GM21576 (cell line): ENCODE measurements at regions not wholly inside any gene's neighbourhood (a gene's known extent, or its start where the extent isn't known, plus 50 kb on each side); places are given as distances from the start of the nearest gene placed in this dataset.
A peak's percentile ranks its signal among the peaks of the same experiment; 100 is the strongest.
"Not testable (repeated sequence)": the region's sequence is repeated elsewhere in the genome, so short reads cannot be mapped to it uniquely, and the experiment has no call there.

Experiments
- ATAC-seq: cut with Tn5 transposase; IDR thresholded peaks from one replicate; pipeline ENCODE4 v1.9.1; 2021; ENCODE audit warnings: mild to moderate bottlenecking, moderate library complexity; ENCODE audit not compliant: unreplicated experiment

DNA sequence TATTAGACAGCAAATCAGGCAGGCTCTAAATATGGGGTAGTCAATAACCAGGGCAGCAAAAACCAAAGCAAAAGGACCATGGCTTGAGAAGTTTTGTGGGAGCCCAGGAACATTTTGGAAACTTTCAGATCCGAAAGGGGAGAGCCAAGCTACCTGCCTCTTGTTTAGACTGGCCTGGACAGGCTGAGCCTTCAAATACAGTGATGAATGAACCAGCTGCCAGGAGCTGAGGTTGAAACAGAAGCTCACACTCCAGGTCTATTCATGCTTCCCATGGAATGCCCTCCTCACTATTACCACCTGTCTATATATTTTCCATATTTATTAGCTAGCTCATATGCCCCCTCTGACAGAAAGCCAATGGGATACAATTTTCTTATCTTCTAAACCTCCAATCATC lies 150.8 kb upstream of the SLC44A1 start:
- no peak for ATAC-seq

DNA sequence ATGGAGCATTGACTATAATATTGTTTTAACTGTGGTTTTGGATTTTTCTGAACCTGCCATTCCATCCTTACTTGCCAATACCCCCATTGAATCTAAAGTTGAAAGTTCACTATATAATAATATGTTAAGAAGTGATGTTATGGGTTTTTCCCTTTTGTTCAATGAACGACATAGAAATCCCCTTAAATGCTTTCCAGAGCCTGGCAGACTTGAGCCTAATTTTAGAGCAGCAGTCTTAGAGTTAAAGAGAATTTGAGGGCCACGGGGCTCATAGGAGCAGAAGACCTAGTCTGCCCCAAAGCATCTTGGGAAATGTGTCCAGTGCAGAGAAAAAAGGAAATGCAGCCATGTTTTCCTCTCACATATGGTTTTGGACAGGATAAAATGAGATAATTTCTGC lies 146.1 kb upstream of the SLC44A1 start:
- no peak for ATAC-seq

DNA sequence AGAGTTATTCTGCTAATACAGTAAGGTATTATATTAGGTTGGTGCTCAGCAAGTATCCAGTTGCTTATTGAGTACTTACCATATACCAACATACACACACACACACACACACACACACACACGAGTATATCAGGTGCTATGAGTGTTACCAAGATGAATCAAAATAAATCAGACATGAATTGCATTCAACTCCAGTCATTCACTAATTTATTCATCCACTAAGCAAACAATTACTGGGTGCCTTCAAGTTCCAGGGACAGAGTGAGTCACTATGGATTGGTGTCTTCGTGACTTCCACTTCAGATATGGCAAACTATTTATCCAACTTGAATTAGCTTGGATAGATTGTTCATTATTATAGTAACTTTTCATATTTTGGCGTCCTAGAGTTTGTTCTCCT lies 140.7 kb upstream of the SLC44A1 start:
- no peak for ATAC-seq

DNA sequence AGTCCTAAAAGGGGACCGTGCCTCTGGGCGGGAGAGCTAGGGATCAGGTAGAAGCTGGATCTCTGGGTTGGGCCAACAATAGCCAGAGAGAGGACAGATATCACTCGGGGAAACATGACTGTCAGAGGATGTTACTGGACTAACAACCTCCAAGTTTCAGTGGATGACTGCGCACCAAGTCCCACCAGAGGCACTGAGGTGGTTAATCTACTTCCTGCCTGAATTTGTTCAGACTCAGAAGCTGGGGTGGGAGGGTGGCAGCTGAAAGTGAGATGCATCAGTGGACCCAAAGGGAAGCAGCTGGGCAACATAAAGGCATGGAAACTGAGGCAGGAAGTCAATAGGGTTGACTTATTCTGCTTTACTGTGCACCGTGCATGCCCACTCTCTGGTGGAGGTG lies 130.1 kb upstream of the SLC44A1 start:
- peak; percentile 57 for ATAC-seq

DNA sequence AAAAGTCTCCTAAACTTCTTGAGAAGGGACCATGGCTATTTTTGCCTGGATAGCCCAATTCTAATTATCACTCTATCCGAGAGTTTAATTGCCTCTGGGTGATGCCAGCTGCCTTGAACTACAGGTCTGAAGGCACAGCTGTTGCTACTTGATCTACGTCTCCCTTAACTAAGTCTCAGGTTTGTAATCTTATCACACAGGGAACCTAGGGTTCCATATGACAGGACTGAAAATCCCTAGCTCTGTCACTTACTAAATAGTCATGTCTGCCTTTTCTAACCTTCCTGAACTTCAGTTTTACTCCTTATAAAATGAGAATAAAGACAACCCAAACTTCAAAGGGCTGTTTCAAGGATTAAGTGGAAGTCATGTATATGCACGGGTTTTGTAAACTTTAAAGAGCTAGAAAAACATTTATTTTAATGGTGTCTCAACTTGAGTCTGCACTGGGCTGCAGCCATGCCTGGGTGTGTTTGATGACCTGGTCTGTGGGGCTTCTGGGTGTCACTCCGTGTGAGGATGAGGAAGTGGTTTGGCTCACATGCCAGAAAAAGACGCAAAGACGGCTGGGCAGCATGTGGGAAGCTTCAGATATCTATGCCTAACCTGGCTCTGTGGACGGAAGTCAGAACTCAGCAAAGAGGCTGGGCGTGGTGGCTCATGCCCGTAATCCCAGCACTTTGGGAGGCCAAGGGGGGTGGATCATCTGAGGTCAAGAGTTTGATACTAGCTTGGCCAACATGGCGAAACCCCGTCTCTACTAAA lies 129.3 kb upstream of the SLC44A1 start:
- ATAC-seq = peak; percentile 74

DNA sequence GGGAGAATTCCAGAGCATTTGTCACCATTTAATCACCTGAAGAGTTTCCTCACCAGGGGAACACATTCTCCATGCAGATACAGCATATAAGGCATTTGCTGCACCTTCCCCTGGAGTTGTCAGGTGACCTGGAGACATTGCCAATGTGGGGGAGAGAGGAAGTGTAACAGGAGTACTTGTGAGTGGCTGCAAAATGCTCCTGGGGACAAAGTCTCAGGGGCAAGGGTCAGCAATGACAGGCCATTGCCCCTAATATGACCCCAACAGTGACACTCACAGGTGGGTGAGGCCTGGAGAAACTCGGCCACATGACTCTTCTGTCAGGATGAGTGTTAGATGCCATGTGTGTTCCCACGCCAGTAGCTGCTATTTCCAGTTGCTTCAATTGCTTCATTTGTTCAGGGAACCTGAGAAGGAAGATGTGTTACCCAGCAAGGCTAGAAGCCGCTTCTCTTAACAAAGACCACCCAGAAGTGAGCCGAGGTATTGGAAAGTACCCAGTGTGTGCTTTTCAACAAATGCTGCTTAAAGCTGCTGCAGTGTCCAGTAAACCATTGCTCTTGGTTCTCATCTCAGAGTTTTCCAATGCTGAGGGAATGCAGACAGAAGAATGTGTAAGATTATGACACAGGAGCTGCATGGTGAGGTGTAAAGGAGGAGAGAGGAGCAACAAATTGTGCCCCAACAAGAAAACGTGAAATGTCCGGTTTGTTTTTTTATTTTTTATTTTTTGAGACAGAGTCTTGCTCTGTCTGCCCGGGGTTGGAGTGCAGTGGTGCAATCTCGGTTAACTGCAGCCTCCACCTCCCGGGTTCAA lies 128.2 kb upstream of the SLC44A1 start:
- ATAC-seq = no peak

DNA sequence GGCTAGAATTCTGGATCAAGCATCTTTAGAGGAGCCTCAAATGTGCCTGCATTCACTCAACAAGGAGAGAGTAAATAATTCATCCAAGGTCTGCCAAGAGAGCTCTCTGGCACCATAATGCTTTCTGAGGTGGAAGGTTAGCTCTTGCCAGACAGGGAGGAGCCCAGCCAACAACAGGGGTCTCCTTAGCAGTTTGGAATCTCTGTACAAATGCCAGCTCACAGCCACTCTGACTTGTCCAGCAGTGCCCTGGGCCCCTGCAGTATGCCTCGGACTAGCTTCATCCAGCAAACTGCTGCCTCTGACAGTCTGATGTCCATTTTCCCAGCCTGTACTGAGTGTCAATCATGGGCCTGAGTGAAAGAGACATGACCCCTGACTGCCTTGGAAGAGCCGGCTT lies 127.2 kb upstream of the SLC44A1 start:
- no peak for ATAC-seq

DNA sequence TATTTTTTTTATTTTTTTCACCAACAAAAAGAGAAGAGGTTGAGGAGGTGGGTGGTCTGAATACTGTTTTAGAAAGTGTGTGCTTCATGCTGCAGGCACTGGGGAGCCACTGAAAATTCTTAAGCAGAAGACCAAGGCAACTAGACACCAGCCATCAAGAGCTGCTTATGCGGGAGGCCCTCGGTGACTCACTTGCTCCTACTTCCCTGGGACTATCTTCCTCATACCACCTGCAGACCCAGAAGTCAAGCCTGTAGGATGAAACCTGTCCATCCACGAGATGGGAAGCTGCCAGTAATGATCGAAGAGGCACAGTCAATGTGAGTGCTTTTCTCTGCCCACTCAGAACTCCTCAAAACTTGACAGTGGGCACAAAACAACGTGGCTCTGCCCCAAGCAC lies 125.8 kb upstream of the SLC44A1 start:
- ATAC-seq = no peak

DNA sequence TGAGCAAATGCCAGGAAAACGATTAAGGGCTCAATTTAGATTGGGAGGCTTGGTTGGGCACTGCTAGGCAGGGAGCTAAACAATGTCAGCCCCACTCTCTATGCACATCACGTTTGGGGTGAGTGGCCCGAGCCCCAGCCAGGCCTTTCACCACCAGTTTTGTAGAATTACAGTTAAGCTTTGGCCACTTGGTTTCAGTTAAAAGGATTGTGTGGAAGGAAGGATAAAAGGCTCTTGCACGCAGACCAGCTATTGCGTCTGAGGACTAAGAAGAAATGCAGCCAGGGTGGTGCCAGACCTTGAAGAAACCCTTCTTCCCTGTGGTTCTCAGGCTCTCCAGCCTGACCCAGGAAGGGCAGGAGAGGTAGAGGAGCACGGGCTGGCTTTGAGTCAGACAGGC lies 125.3 kb upstream of the SLC44A1 start:
- no peak for ATAC-seq

DNA sequence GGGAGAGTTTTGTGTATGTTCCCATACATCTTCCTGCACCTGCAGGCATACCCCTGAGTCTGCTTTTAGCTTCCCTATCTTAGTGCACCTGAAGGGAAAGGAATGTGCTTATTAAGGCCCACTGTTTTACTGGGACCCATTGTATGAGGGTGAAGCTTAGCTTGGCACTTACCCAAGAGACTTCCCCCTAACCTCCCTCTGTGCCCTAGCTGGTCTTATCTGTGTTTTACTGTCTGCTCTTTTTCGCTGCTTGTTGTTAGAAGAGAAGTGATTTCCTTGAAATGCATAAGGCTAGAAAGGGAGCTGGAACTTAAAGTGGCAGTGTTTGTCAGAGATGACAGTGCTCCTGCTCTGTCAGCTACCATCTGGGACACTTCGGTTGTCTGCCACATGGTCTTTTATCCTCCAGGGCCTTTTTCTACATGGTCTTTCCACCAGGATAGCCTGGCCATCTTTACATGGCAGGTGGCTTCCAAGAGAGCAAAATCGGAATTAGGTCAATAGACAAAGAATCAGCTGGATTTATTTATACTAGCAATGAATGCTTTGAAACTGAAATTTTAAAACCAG lies 122.5 kb upstream of the SLC44A1 start:
- ATAC-seq = no peak

DNA sequence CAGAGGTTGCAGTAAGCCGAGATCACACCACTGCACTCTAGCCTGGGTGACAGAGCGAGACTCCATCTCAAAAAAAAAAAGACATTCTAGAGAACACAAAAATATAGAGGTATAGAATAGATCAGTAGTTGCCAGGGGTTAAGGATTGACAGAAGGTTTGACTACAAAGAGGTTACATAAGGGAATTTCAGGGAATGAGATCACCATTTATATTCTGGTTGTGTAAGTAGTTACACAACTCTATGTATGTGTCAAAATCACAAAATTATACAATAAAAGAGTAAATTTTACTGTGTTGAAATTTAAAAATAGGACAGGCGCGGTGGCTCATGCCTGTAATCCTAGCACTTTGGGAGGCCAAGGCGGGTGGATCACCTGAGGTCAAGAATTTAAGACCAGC lies 119.9 kb upstream of the SLC44A1 start:
- not testable (repeated sequence) for ATAC-seq

DNA sequence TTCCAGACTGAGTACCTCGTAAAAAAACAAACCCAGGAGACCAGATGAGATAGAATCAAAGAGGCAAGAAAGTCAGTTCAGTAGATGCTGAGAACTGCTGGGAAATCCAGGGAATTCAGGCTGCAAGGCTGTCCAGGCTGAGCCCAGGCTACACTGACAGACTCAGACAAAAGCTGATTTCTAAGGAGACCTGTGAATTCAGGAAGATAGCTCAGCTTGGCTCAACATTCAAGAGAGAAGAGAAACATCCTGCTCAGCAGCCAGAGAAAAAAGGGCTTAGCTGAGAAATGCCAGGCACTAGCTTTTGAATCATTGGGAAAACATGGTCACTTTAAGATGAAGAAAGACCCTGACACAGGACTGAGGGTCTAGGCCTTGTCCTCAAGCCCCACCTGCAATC lies 118.2 kb upstream of the SLC44A1 start:
- no peak for ATAC-seq

DNA sequence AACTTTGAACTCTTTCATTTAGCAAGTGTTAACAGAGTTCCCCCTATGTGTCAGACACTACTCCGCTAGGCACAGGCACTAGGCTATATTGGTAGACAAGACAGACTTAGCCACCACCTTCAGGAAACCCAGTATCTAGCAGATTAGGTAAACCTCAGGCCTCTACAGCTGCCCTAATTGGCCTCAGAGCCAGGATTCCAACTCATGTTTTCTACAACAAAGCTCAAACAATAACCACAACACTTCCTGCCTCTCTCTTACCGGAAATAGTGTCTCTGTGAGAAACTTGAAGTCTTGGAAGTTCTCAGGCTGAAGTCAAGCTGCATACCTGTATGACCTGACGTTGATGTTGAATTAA lies 116.6 kb upstream of the SLC44A1 start:
- ATAC-seq = peak; percentile 98

DNA sequence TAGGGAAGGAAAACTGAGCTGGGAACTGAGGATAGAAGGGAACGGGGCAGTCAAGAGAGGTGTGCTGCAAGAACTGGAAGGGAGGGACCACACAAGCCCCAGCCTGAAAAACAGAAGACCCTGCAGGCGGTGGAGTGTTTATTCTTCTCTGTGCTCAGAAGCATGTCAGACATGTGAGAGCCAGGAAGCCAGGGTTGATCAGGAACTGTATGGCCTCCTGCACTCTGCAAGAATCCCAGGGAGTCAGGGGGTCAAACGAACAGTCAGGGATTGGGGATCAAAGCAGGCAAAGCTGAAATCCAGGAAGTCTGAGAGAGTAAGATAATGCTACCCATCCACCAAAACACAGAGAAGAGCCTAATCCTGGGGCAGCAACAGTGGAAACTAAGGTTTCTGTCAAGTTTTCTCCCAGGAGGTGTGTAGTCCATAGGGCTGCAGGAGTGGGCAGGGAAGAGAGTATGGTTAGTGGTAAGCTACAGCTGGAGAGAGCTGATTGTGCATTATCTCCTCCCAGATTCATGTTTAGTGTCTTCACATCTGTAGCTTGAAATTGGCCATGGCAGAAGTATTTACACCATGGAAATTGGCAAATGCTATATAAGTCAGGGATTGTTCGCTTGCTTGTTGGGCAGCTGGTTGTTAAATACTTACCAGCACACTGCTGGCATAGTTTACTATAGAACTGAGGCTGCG lies 115.4 kb upstream of the SLC44A1 start:
- no peak for ATAC-seq

DNA sequence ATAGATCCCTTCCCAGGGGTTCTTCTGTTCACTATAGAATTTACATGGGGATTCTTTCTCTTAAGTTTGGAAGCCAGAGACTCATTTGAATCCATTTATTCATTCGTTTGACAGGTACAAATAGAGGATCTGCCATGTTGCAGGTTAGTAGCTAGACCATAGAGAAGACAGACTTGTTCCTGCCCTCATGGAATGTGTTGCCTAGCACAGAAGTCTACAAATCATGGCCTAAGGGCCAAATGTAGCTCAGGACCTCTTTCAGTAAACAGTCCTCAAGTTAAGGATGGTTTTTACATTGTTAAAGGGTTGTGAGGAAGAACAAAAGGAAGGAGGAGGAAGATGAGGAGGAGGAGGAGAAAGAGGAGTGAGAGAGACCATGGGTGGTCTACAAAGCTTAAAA lies 114.7 kb upstream of the SLC44A1 start:
- ATAC-seq = no peak

DNA sequence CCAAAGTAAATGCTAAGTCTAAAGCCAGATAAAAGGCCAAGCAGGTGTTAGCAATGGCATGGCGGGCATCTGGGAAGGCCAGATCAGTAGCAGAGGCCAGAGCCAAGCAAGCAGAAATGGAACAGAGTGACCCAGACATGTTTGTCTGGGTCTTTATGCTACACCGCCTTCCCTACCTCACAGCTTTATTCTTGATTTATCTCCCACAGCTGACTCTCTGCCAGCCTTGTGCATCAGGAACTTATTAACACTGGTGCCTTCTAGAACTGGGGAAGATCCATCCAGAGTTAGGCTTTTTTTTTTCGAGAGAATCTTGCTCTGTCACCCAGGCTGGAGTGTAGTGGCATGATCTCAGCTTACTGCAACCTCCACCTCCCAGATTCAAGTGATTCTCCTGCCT lies 112.5 kb upstream of the SLC44A1 start:
- ATAC-seq = no peak

DNA sequence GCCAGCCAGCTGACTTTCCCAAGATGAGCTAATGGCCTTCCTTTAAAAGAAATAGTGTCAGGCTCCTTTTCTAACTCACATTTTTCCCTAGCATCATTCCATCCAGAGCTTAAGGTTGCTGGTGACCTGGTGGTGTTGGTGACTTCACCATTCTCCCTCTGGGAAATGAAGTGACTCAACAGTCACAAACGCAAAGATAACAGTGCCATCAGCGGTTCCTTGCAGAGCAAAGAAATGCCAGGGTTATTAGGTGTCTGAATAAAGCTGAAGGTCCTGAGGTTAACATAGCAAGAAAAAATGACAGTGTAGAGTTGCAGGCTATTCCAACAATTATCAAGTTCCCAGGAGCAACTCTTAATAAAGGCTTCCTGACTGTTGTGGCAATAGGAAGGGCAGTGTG lies 111.8 kb upstream of the SLC44A1 start:
- no peak for ATAC-seq

DNA sequence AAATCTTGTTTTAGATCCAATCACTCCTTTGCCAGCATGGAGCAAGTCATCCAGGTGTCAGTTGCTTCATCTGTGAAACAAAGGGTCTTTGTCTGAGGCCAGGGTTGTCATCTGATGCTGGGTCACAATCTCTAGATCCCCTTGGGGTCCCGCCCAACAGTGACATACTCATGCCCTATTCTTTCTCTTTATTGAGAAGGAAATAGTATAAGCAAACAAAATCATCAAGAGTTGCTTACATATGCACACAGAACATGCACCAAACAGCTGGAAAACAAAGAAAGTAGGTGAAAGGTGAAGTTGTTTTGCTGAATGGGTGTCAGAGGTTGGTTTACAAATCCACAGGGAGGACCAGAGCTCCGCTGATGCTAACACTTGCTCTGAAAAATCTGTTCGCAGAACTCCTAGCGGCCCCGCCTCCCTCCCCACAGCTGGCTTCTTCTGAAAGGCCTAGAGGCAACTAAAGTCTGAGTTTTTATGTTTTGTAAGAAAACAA lies 106.1 kb upstream of the SLC44A1 start:
- ATAC-seq = no peak

DNA sequence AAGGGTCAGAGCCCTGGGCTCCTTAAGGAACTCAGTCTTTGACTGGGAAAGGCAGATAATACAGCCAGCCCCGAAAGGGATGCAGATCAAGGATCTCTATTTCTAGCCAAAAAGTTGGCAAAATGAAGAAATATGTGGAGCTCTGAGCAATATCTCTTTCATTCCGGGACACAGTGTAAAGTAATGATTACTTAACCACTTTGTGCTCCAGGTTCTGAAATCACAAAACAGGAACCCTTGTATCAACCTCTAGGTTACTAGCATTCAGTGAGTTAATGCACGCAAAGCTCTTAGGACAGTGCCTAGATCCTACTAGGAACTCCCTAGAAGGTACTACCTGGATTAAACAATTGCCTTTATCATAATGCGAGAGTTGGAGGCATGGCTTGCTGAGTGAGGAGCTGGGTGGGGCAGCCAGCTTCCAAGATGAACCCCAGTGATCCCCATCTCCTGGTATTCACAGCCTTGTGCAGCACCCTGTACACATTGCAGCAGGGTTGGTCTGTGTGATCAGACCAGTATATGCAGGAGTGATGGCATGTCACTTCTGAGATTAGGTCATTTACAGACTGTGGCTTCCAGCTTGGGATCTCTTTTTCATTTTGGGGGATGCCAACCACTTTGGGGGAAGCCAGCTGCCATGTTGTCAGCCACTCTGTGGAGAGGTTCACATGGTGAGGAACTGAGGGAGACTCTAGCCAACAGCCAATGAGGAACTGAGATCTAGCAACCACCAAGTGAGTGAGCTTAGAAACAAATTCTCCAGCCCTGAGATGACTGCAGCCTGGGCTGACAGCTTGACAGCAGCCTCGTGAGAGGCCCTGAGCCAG lies 103.1 kb upstream of the SLC44A1 start:
- peak; percentile 91 for ATAC-seq

DNA sequence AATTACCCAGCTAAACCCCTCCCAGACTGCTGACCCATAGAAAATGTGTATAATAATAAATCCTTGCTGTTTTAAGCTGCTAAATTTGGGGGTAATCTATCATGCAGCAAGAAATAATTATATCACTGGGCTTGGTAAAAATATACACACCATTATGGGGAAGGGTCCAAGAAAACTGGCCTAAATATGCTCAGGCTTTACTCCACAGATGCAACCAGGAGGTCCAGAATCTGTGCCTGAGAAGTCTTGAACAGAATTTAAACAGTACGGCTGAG lies 102.5 kb upstream of the SLC44A1 start:
- no peak for ATAC-seq
